Erythroblast (primary cell): ENCODE measurements at regions not wholly inside any gene's neighbourhood (a gene's known extent, or its start where the extent isn't known, plus 50 kb on each side); places are given as distances from the start of the nearest gene placed in this dataset.

Source experiments
- DNase-seq, 2 experiments: peaks; one replicate each; lab custom pipeline; 2025; lab: John Stamatoyannopoulos, UW
- GATA1 ChIP-seq: IDR thresholded peaks from 2 replicates; pipeline ENCODE4 v1.6.1; 2011; ENCODE audit warnings: low read depth, mild to moderate bottlenecking, control low read depth, low read length, moderate library complexity
- POLR2A ChIP-seq: IDR thresholded peaks from 2 replicates; pipeline ENCODE4 v1.6.1; 2011; ENCODE audit warnings: mild to moderate bottlenecking, low read length

DNA sequence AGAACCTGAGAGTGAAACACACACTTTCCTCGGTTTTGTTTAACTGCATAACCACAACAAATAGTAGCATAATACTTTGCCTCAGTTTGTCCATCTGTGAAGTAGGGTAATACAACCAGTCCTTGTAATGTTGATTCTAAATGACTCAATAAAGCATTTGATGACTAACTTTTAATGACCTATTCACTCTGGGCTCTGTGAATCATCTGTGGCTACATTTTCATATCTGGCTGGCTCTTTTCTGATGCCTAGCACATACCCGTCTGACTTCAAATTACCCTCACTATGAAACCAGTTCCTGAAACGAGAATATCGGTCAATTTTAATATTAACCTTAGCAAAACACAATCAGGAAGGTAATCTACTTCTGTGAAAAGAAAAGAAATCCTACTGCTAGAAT, 151.0 kb downstream of the SH2D1A start:
- DNase-seq = no peak
- TF ChIP-seq POLR2A (no peak), GATA1 (no peak)

DNA sequence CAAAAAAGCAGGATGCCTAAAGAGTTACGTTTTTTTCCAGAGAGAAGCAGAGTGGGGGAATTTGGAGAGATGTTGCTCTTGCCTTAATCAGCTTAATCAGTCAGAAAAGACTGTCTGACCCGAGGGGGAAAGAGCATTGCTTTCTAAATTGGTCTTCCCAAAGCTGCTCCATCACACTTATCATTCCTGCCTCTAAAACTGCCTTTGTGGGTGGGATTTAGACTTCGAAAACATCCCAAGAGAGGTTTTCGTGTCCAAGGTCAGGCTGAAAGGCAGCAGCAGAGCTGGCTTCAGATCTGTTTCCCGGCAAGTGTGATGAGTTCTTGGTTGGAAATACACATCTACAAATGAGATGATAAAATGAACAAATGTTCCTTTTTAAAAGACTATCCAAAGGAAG, 155.2 kb downstream of the SH2D1A start:
- TF ChIP-seq GATA1 (no peak), POLR2A (no peak)
- DNase-seq = no peak

DNA sequence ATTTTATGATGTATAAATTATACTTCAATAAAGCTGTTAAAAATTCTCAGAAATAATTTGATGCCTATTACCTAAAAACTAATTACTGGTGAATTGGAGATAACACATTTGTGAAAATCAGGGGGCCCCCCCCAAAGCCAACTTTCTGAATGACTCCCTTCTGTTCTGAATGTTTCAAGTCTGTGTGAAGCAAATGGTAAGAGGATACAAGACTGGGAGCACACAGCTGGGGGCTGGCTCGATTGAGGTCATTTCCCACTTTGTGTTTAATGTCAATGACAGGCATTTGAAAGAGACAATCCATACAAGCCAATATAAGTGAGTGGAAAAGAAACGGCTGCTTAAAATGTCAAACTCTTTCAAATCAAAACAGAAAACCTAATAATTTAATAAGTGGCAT, 155.8 kb downstream of the SH2D1A start:
- no peak for DNase-seq
- no peak for TF ChIP-seq POLR2A
- no peak for TF ChIP-seq GATA1

DNA sequence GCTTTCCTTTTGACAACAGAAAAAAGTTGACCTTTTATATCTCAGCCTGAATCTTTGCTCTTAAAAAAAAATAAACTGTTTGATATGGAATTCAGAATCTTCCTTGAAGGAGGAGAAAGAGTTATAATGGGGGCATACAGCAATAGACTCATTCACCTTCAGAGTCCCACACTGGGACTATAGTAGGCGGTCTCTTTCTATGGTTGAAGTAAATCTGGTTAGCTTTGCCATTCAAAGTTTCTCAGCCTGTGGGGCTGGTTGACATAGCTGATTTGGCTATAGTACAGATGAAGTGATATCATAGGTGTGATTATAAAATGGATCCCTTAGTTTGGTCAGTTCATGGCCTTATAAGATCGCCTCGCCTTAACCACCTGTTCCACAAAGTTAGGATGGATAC, 156.2 kb downstream of the SH2D1A start:
- DNase-seq = no peak
- TF ChIP-seq POLR2A (no peak), GATA1 (no peak)

DNA sequence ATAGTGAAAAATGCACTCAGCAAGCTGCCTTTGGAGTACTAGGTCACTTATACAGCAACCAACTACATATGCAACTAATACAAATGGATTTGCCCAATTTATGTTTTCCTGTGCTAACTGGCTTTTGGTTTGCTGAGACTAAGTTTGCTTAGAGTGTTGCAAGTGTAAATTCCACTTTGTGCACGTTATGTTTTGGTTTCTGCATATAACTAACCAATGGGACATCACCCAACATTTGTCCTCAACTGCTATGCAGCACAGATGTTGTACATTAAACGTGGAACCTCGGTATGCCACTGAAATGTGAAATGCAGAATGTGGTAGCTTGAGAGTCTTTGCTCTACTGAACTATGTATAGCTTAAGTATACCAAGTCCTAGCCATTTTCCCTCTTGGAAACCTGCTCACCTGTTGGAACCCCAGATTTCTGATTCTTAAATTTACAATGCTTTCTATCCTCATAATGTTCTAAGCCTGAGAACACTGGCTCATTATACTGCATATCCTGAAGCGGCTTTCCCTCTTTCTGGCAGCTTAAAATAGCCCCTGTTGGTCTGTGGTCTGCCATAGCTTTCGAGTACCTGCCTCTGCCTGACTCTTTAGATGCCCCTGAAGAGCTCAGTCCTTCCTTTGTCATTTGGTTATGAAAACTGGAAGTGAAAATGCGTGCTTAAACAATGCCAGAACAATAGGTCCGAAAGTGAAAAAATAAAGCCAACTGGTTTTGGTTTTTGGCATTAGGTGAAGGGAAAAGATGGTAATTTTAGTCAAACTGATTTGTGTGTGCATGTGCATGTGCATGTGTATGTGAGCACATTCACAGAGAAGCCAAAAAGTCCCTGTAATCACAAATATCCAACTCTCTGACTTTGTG, 158.0 kb downstream of the SH2D1A start:
- DNase-seq = no peak
- no peak for TF ChIP-seq GATA1
- no peak for TF ChIP-seq POLR2A

DNA sequence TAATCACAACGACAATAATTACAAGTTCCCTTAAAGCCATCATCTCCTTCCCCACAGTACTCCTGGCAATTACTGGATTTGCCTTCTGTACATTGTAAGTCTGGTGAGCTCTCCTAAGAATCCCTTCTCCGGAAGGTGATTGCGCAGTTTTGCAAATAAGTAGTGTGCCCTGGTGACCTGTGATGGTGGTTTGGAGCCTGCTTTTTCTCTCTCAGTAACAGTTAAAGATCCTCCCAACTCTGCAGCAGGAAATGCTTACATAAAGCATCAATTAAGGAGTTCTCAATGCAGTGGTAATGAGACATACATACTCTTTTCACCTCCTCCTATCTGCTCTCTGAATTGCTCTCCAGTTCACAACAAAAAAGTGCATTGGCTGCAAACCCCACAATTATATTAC, 159.7 kb downstream of the SH2D1A start:
- TF ChIP-seq GATA1 = no peak
- TF ChIP-seq POLR2A = no peak
- DNase-seq = no peak

DNA sequence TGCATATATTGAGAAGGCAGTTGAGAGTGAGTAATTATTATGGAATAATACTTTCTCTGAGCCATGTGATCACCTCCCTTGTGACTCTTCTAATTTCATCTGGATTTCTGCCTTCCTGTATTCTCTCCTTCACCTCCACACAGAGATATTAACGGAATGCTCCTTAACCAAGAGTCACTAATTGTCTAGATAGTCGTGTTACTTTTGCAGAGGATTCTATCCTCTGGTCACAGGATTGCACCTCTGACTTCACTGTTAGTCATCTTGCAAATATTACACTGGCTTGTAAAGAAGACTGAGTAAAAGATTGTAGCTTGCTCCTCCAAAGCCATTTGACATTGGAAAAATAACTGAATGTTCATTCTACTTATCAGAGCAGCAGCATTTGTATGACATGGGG, 160.9 kb downstream of the SH2D1A start:
- no peak for DNase-seq

DNA sequence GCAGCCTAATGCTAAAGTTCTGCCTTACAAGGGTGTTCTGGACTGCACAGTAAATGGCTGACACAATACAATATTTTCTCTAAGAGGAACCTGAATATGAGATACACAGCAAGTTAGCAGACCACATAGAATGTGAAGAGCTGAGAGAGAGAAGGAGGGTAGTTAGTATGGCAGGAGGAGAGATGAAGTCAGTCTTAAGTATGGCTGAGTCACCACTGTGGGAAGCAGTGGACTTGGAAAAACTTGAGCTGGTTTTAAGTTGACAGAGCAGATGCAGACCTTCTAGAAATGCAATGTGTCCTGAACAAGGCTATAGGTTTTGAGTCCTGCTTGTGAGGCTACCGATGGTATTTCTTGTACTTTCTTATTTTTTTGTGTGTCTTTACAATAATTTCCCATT, 172.5 kb downstream of the SH2D1A start:
- DNase-seq = no peak
- no peak for TF ChIP-seq POLR2A
- no peak for TF ChIP-seq GATA1

More for the DNA sequence above, 160.9 kb downstream of the SH2D1A start:
- TF ChIP-seq POLR2A = no peak
- no peak for TF ChIP-seq GATA1

DNA sequence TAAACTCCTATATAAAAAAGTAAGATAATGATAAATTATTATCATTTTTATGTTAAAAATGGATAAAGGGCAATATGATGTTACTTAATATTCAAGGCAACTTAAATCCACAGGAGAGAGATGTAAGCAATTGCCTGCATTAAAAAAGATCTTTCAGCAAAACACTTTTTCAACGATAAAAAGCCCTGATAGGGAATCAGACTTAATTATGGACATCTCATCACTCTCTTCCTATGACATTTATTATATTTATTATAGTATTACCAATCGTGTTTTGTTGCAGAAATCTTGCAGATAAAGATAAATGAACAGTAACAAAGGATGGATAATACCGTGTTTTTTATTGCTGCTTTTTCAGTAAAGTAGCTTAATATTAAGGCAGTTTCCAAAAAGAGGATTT, 178.5 kb downstream of the SH2D1A start:
- TF ChIP-seq GATA1 (no peak), POLR2A (no peak)
- DNase-seq = no peak

DNA sequence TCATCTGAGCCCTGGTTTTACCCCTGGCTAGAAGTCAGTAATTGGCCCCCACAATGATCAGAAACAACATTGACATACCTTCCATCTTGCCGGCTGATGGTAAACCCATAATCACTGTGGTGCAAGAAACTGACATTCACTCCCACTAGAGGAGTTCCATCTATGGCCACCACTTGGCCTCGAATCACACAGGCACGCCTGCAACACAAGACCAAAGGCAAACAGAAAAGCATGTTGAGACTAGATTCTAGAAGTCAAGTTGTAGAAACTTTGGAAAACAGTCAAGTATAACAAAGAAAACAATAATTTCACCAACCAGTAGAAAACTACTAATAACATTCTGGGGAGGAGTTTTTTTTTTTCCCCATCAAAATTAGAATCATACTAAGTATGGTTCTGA, 183.4 kb downstream of the SH2D1A start:
- TF ChIP-seq POLR2A (no peak), GATA1 (no peak)

DNA sequence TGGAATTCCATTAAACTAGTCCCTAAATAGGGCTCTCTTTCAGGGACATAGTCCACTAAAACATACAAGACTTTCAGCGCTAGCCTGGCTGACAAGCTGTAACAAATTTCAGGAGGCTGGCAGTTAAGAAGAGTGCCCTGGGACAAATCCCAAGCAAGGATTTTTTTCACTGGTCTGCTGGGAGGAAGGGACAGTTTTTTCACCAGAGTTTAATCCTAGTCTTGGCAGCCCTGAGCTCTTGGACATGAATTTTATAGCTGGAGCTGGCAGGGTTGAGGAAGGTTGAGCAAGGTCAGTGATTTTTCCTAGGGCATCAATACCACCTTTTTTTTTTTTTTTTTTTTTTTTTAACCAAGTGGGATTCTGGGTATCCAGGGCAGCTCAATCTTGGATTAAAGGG, 184.4 kb downstream of the SH2D1A start:
- DNase-seq = no peak
- TF ChIP-seq GATA1 (no peak), POLR2A (no peak)

More for the DNA sequence above, 183.4 kb downstream of the SH2D1A start:
- DNase-seq = no peak

DNA sequence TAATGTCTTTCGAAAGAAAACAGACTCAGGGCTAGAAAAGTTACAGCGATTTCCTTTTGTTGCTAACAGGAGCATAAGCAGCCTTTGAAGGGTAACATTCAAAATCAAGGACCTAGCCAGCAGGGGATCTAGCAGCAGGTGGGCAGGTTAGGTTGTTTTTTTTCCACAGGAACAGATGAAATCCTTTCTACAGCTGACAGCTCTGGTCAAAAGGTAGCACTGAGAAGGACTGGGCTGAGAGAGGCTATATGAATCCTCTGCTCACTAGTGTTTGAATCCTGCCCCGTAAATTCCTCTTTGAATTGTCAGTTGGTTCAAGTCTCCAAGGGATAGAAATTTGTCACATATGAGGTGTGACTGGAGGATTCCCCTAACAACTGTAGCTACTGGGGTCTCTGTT, 188.2 kb downstream of the SH2D1A start:
- TF ChIP-seq GATA1 = no peak
- TF ChIP-seq POLR2A = no peak
- no peak for DNase-seq

DNA sequence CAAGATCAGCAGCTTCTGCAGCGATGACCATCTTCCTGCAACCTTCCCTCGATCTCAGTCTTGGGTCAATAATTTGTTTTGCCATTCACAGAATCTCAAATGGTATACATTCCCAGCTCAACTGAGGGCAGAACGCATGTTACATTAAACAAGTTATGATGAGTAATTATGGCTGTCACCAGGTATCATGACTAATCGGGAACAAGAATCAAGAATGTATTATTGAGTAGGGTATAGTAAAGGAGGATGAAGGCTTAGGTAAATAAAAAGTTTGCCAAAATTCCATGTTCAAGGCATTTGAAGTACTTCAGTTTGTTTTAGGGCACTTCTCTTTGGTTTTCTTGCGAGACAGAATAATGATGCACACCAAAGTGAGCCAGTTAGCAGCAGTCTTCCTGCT, 194.1 kb downstream of the SH2D1A start:
- no peak for DNase-seq
- TF ChIP-seq POLR2A = no peak
- TF ChIP-seq GATA1 = no peak

DNA sequence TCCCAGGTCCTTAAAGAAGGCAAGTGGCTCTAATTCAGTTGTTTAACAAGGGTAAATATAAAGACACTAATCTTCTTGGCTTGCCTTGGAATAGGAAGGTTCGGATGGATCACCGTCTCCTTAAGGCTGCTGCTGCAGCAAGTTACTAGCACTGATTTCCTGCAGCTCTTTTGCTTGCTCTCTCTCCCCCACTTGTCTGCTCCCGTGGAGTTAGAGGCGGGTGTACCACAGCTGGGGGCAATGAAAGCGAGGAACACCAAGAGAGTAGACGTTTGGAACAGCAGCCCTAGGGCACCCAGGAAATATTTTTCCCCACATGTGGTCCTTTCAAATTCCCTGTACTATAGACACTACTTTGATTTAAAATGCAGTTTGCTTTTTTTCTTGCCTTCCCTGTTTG, 202.2 kb downstream of the SH2D1A start:
- TF ChIP-seq POLR2A = no peak
- no peak for TF ChIP-seq GATA1

More for the DNA sequence above, 202.2 kb downstream of the SH2D1A start:
- no peak for DNase-seq
